ENCODE measurements at regions not wholly inside any gene's neighbourhood (a gene's known extent, or its start where the extent isn't known, plus 50 kb on each side); places are given as distances from the start of the nearest gene placed in this dataset.

DNA sequence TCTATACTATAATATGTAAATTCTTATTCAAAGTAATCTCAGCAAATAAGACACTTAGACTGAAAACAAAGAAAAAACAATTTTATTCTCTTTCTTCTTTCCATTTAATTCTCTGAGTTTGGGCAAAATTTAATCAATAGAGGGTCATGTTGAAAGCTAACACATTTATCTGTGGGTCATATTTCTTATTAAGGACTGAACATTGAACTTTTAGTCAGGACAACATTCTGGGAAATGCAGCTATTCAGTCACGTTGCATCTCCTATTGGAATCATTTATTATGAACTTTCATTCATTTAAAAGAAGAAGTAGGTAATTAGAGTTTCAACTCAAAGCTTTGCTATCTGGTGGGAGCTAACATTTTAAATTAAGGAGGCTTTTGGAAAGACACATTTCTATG lies 372.5 kb downstream of the MAN2A1 start:
- Histone ChIP-seq H4K8ac (replicated peaks; ENCODE audit: insufficient read length, low read depth, low read length) (no peak overlapping the region), H2AK5ac (ENCODE audit: insufficient read length, low read length) (no peak overlapping the region), H3K9me3 (ENCODE audit: control insufficient read depth, low read depth, low read length) (no peaks in the 10 kb centered on the region), H3K18ac (ENCODE audit: insufficient read length, low read depth, low read length) (no peak overlapping the region), H3K9ac (ENCODE audit: extremely low read depth, insufficient read length, low read length) (no peak overlapping the region), H4K20me1 (ENCODE audit: control insufficient read depth, insufficient read depth, insufficient read length) (no peaks in the 10 kb centered on the region), H3T11ph (ENCODE audit: low read length) (no peak overlapping the region), H3K14ac (ENCODE audit: insufficient read depth, low read length) (no peak overlapping the region), H2BK12ac (ENCODE audit: insufficient read length, low read depth, low read length) (no peak overlapping the region), H3K23me2 (ENCODE audit: insufficient read length, low read depth, low read length, poor library complexity, severe bottlenecking) (no peaks in the 10 kb centered on the region), H3K4me1 (ENCODE audit: insufficient read depth, low read length) (no peaks in the 10 kb centered on the region), H3K23ac (ENCODE audit: insufficient read length, low read depth, low read length) (no peak overlapping the region), H3K4me2 (ENCODE audit: insufficient read depth, insufficient read length, low read length) (no peak overlapping the region), H2BK5ac (ENCODE audit: insufficient read length, low read length) (no peak overlapping the region), H3K56ac (ENCODE audit: insufficient read length, low read depth, low read length) (no peak overlapping the region), H2BK120ac (ENCODE audit: low read depth, low read length, poor library complexity, severe bottlenecking) (no peak overlapping the region), H3K79me1 (ENCODE audit: insufficient read depth, low read depth, low read length, poor library complexity, severe bottlenecking) (no peaks in the 10 kb centered on the region), H2AFZ (ENCODE audit: low read length) (no peak overlapping the region), H2BK20ac (ENCODE audit: low read depth, low read length, poor library complexity, severe bottlenecking) (no peak overlapping the region), H3K27ac (ENCODE audit: insufficient read length, low read depth, low read length) (no peak overlapping the region), H2BK15ac (ENCODE audit: low read depth, low read length) (no peak overlapping the region), H3K79me2 (ENCODE audit: insufficient read depth, low read length) (no peaks in the 10 kb centered on the region), H3K4ac (ENCODE audit: low read depth, low read length) (no peak overlapping the region), H3K27me3 (ENCODE audit: insufficient read depth, low read length) (no peaks in the 10 kb centered on the region), H4K5ac (ENCODE audit: insufficient read length, low read depth, low read length) (no peak overlapping the region), H4K91ac (ENCODE audit: insufficient read length, low read depth, low read length) (no peak overlapping the region)
- Mint-ChIP-seq H3K9me3 (no peaks in the 10 kb centered on the region), H3K36me3 (ENCODE audit: insufficient read depth in 1 of 3, low read depth in 3 of 3) (no peaks in the 10 kb centered on the region), H3K27me3 (ENCODE audit: low read depth) (no peaks in the 10 kb centered on the region; the same call in 1 of the 2 replicates), H3K4me3 (no peak overlapping the region), H3K27ac (no peak overlapping the region), H3K4me1 (peaks cover 3 to 6% of the 10 kb centered on the region in 2 experiments)
- no peak for DNase-seq
- TF ChIP-seq, protein P1, sequence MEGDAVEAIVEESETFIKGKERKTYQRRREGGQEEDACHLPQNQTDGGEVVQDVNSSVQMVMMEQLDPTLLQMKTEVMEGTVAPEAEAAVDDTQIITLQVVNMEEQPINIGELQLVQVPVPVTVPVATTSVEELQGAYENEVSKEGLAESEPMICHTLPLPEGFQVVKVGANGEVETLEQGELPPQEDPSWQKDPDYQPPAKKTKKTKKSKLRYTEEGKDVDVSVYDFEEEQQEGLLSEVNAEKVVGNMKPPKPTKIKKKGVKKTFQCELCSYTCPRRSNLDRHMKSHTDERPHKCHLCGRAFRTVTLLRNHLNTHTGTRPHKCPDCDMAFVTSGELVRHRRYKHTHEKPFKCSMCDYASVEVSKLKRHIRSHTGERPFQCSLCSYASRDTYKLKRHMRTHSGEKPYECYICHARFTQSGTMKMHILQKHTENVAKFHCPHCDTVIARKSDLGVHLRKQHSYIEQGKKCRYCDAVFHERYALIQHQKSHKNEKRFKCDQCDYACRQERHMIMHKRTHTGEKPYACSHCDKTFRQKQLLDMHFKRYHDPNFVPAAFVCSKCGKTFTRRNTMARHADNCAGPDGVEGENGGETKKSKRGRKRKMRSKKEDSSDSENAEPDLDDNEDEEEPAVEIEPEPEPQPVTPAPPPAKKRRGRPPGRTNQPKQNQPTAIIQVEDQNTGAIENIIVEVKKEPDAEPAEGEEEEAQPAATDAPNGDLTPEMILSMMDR (conservative IDR thresholded peaks at IDR 0.05), result no peak
- no CpG with 5 or more reads among the region's 1 CpG for WGBS (ENCODE audit: extremely low coverage, insufficient read length, low lambda C conversion rate)

Measured in H9 (cell line).